Tibial nerve (tissue), 4 donors: ENCODE measurements at regions not wholly inside any gene's neighbourhood (a gene's known extent, or its start where the extent isn't known, plus 50 kb on each side); places are given as distances from the start of the nearest gene placed in this dataset.

Experiments
- DNase-seq, 2 donors: peaks; one replicate each; pipeline ENCODE4 v3.0.0-alpha.2; 2019; ENCODE audit warnings: low spot score in 2 of 2
- H3K27ac ChIP-seq, 4 donors: fragments of 200-600 bp; sonication (generic) in 3 of 4; one replicate each; pipeline ENCODE4 v1.5.1; 2017 to 2019; ENCODE audit warnings: mild to moderate bottlenecking in 1 of 4
- H3K27me3 ChIP-seq, 2 donors: fragments of 200-600 bp; sonication (generic) in 1 of 2; one replicate each; pipeline versions ENCODE4 v1.5.1 to v1.6.0; 2017 to 2019
- H3K36me3 ChIP-seq, 3 donors: fragments of 200-600 bp; sonication (generic); one replicate each; pipeline ENCODE4 v1.5.1; 2018 to 2019
- H3K4me1 ChIP-seq, 4 donors: fragments of 200-600 bp; sonication (generic) in 3 of 4; one replicate each; pipeline ENCODE4 v1.5.1; 2017 to 2019
- H3K4me3 ChIP-seq, 4 donors: fragments of 200-600 bp; sonication (generic) in 3 of 4; one replicate each; pipeline ENCODE4 v1.5.1; 2017 to 2019; ENCODE audit warnings: mild to moderate bottlenecking in 1 of 4, moderate library complexity in 1 of 4
- H3K9me3 ChIP-seq, 4 donors: fragments of 200-600 bp; sonication (generic) in 3 of 4; one replicate each; pipeline ENCODE4 v1.5.1; 2017 to 2019
- EP300 ChIP-seq, 2 donors: sonication (generic); formaldehyde crosslinking; IDR thresholded peaks; one replicate each; pipeline ENCODE4 v1.6.1; 2017; ENCODE audit warnings: antibody characterized with exemption in 2 of 2, mild to moderate bottlenecking in 1 of 2
- POLR2A ChIP-seq, 2 donors: fragments of 450-650 bp; IDR thresholded peaks; one replicate each; pipeline ENCODE4 v1.6.1; 2017; ENCODE audit warnings: antibody characterized with exemption in 2 of 2, mild to moderate bottlenecking in 2 of 2, moderate library complexity in 2 of 2
- WGBS, 2 donors: methylation state at CpG; one replicate each; pipeline ENCODE4 v1.1.5; 2018; 5-methylcytosine and 5-hydroxymethylcytosine counted together
- TF ChIP-seq, protein P1 (sequence below), 5 experiments: fragments of 200-600 bp in 3 of 5; fragments of 450-650 bp in 2 of 5; sonication (generic) in 3 of 5; IDR thresholded peaks; one replicate each; pipeline ENCODE4 v1.5.1; 2016 to 2019; ENCODE audit warnings: antibody characterized with exemption in 5 of 5, mild to moderate bottlenecking in 3 of 5, moderate library complexity in 2 of 5

DNA sequence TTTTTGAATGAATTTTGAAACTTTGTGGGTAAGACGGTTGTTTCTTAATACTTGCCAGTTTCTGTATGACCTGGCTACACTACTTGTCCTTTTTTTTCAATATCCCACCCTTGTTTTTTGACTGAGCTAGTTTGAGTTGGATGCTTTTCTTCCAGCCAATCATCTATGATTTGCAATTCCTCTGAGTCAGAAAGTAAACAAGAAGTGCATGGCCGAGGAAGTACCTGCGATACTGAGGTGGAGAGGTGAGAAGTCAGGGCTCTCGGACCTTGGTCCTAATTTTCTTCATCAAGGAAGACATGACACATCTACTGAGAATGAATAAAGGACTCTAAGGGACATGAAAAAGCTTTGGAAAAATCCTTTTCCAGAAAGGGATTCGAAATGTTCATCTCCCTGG lies 185.7 kb downstream of the LINC00237 start:
- DNase-seq: no peak
- Histone ChIP-seq H3K27me3 (no peaks in the 10 kb centered on the region), H3K36me3 (no peaks in the 10 kb centered on the region), H3K4me3 (no peak overlapping the region), H3K27ac (no peak overlapping the region), H3K9me3 (peaks cover 0 to 27% (median 0%) of the 10 kb centered on the region in 4 donors), H3K4me1 (no peaks in the 10 kb centered on the region)
- TF ChIP-seq, protein P1, sequence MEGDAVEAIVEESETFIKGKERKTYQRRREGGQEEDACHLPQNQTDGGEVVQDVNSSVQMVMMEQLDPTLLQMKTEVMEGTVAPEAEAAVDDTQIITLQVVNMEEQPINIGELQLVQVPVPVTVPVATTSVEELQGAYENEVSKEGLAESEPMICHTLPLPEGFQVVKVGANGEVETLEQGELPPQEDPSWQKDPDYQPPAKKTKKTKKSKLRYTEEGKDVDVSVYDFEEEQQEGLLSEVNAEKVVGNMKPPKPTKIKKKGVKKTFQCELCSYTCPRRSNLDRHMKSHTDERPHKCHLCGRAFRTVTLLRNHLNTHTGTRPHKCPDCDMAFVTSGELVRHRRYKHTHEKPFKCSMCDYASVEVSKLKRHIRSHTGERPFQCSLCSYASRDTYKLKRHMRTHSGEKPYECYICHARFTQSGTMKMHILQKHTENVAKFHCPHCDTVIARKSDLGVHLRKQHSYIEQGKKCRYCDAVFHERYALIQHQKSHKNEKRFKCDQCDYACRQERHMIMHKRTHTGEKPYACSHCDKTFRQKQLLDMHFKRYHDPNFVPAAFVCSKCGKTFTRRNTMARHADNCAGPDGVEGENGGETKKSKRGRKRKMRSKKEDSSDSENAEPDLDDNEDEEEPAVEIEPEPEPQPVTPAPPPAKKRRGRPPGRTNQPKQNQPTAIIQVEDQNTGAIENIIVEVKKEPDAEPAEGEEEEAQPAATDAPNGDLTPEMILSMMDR (IDR thresholded peaks at IDR 0.05): no peak
- TF ChIP-seq EP300 (IDR thresholded peaks at IDR 0.05): no peak
- no peak for TF ChIP-seq POLR2A (IDR thresholded peaks at IDR 0.05)
- 77 to 80% methylated on average over 5 of the region's 5 CpGs for WGBS, 2 donors

DNA sequence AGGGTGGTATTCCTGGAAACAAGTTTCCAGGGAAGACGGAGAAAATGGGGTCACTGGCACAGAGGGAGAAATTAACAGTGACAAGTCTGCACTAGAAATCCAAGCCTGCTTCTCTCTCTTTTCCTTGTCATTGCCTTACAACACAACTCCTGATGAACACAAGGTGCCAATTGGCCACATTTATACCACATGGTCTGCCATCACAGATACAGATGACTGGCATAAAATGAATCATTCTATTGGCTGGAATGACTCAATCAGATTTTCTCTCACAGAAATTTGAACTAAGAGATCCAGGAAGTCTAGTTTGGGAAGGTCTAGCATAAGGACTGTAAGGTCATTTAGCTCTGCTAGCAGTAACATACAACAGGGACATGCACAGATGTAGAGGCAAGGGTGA lies 190.3 kb downstream of the LINC00237 start:
- Histone ChIP-seq H3K27me3 (no peaks in the 10 kb centered on the region), H3K36me3 (no peaks in the 10 kb centered on the region)
- 0% methylated on average over 1 of the region's 1 CpG for WGBS, 2 donors

DNA sequence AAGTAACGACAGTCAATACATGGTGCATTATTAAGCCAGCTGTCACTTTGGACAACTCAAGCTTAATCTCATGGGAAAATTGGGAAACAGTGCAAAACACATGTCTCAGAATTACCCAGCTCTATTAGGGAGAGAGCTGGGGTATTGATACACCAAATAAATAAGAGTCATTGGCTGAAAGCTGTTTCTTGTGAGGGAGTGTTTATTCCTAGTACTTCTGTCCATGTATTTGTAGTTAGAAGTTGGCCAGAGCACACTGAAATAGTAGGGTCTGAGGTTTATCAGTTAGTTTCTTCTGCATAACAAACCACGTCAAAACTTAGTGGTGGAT lies 192.0 kb upstream of the RALGAPA2 start:
- no peaks in the 10 kb centered on the region for H3K36me3 ChIP-seq
- peaks cover 0 to 21% (median 0%) of the 10 kb centered on the region in 4 donors for H3K9me3 ChIP-seq
- no peaks in the 10 kb centered on the region for H3K27me3 ChIP-seq
- no peak overlapping the region for H3K27ac ChIP-seq
- H3K4me3 ChIP-seq: no peak overlapping the region
- WGBS, 2 donors: 88 to 96% methylated on average over 2 of the region's 2 CpGs
- TF ChIP-seq POLR2A (IDR thresholded peaks at IDR 0.05): no peak
- no peak for TF ChIP-seq EP300 (IDR thresholded peaks at IDR 0.05)
- TF ChIP-seq, protein P1 (IDR thresholded peaks at IDR 0.05): no peak
- no peaks in the 10 kb centered on the region for H3K4me1 ChIP-seq
- DNase-seq: no peak

More for the DNA sequence above, 190.3 kb downstream of the LINC00237 start:
- Histone ChIP-seq H3K4me3 (no peak overlapping the region), H3K4me1 (no peaks in the 10 kb centered on the region), H3K9me3 (peaks cover 0 to 23% (median 0%) of the 10 kb centered on the region in 4 donors), H3K27ac (no peak overlapping the region)
- no peak for DNase-seq
- TF ChIP-seq, protein P1 (IDR thresholded peaks at IDR 0.05): no peak
- TF ChIP-seq POLR2A (IDR thresholded peaks at IDR 0.05): no peak
- no peak for TF ChIP-seq EP300 (IDR thresholded peaks at IDR 0.05)

DNA sequence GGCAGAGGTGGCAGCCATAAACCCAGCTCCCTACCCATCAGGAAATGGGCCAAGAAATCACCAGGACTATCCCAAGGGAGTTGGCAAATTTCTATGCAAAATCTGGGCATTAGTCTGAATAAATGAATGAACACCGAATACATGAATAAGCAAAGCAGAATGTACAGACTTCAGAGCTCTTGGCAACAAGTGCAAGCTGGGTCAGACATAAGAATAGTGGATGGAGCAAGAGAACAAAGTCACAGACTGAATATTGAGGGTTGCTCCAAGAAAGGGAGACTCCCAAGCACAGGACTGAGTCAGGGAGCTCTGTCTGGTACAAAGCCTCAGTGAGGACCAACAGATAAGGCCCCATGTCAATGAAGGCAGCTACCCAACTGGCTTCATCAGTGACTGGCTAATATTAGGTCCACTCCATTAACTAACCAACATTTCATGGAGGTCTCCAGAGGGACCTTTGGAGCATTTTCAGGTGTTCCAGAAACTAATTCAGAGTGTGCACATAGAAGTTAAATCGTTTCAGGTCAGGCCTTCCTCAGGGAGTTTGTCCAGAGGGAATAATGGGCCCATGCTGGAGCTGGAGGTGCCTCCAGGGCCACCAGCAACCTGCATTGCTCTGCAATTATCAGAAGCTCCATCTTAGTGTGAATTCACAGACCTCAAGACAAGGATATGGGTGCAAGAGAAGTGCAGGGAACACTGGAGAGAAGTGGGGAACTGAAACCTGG lies 191.5 kb upstream of the RALGAPA2 start:
- 89 to 91% methylated on average over 2 of the region's 2 CpGs for WGBS, 2 donors

DNA sequence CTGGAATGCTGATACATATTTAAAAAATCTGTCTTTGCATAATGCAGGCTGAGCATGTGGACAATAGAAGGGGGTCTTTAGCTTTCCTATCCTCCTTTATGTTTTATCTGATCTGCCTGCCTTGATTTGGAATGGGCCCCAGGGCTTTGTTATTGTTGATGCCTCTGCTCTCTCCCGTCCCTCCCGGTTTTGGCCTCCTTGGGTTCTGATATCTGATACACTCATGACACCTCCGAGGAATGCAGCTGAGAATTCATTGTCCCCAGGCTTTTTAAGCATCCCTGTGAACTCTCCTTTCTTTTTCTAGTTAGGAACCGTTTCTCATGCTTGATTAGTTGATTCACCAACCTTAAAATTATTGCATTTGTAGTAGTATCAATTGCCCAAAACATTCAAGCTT lies 185.5 kb upstream of the RALGAPA2 start:
- no peak for DNase-seq
- 18 to 22% methylated on average over 4 of the region's 4 CpGs for WGBS, 2 donors
- H3K4me1 ChIP-seq: peaks cover 0 to 8% (median 0%) of the 10 kb centered on the region in 4 donors
- no peak overlapping the region for H3K4me3 ChIP-seq
- H3K9me3 ChIP-seq: peaks cover 0 to 11% (median 0%) of the 10 kb centered on the region in 4 donors
- H3K27me3 ChIP-seq: no peaks in the 10 kb centered on the region
- TF ChIP-seq POLR2A (IDR thresholded peaks at IDR 0.05): no peak
- TF ChIP-seq EP300 (IDR thresholded peaks at IDR 0.05): no peak
- TF ChIP-seq, protein P1 (IDR thresholded peaks at IDR 0.05): no peak
- H3K36me3 ChIP-seq: no peaks in the 10 kb centered on the region
- H3K27ac ChIP-seq: no peak overlapping the region

More for the DNA sequence above, 191.5 kb upstream of the RALGAPA2 start:
- no peaks in the 10 kb centered on the region for H3K27me3 ChIP-seq
- no peak for DNase-seq
- H3K9me3 ChIP-seq: peaks cover 0 to 21% (median 0%) of the 10 kb centered on the region in 4 donors
- H3K27ac ChIP-seq: no peak overlapping the region
- no peaks in the 10 kb centered on the region for H3K36me3 ChIP-seq
- H3K4me1 ChIP-seq: no peaks in the 10 kb centered on the region
- H3K4me3 ChIP-seq: no peak overlapping the region
- no peak for TF ChIP-seq POLR2A (IDR thresholded peaks at IDR 0.05)
- TF ChIP-seq, protein P1 (IDR thresholded peaks at IDR 0.05): no peak
- TF ChIP-seq EP300 (IDR thresholded peaks at IDR 0.05): no peak
